GM13976 (cell line): ENCODE measurements at regions not wholly inside any gene's neighbourhood (a gene's known extent, or its start where the extent isn't known, plus 50 kb on each side); places are given as distances from the start of the nearest gene placed in this dataset.

ENCODE experiments used
- DNase-seq: peaks from one replicate; pipeline ENCODE4 v3.0.0; 2012; ENCODE audit warnings: low spot score
- in situ Hi-C: fragments of 300-500 bp; cut with MboI; formaldehyde crosslinking; loops from one replicate; pipeline ENCODE4 v1.12.0; 2022; ENCODE audit warnings: low sequenced_read_pairs, mixed read lengths, inconsistent platforms; ENCODE audit not compliant: unreplicated experiment
- TF ChIP-seq, protein P1 (sequence below): IDR thresholded peaks from 2 replicates; pipeline ENCODE4 v1.5.1; 2012; ENCODE audit warnings: borderline replicate concordance, mild to moderate bottlenecking; ENCODE audit not compliant: insufficient read depth; ENCODE audit errors: extremely low read depth, missing control alignments, control extremely low read depth

GRCh38 chr6:156715839-156716238, 61.3 kb upstream of the ARID1B start:
- DNase-seq: no peak
- TF ChIP-seq, protein P1, sequence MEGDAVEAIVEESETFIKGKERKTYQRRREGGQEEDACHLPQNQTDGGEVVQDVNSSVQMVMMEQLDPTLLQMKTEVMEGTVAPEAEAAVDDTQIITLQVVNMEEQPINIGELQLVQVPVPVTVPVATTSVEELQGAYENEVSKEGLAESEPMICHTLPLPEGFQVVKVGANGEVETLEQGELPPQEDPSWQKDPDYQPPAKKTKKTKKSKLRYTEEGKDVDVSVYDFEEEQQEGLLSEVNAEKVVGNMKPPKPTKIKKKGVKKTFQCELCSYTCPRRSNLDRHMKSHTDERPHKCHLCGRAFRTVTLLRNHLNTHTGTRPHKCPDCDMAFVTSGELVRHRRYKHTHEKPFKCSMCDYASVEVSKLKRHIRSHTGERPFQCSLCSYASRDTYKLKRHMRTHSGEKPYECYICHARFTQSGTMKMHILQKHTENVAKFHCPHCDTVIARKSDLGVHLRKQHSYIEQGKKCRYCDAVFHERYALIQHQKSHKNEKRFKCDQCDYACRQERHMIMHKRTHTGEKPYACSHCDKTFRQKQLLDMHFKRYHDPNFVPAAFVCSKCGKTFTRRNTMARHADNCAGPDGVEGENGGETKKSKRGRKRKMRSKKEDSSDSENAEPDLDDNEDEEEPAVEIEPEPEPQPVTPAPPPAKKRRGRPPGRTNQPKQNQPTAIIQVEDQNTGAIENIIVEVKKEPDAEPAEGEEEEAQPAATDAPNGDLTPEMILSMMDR: no peak
- in situ Hi-C loops: no loop called here

- DNase-seq: no peak
- in situ Hi-C loops: no loop called here
- TF ChIP-seq, protein P1: no peak
These were observed 63.6 kb upstream of the ARID1B start for GRCh38 chr6:156713548-156713947.

DNA sequence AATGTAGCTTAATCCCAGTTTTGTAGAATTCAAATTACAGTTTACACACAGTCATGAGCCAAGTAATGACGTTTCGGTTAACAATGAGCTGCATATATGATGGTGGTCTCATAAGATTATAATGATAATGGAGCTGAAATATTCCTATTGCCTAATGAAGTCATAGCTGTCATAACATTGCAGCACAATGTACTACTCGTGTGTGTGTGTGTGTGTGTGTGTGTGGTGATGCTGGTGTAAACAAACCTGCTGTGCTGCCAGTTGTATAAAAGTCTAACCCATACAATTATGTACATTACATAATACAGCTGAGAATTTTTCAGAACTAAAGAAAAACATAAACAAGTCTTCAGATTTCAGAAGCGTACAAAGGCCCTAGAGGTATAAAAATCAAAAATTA, 66.7 kb upstream of the ARID1B start:
- DNase-seq: no peak
- TF ChIP-seq, protein P1: no peak
- in situ Hi-C loops: no loop called here

DNA sequence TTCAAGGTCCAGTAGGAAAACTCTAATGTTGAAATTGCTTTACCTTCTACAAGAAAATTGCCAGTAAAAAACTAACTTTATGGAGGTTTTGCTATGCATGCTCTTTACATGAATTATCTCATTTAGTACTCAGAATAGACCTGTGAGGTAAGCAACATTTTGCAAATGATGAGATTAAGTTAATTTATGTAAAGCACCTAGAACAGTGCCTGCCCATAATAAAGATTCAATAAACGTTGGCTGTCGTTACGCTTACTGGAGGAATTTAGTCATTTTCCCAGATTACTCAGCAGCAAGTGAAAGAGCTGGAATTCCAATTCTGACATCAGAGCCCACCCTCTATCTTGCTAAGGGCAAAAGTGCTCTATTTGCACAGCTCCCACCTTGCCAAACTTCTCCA, 69.4 kb upstream of the ARID1B start:
- DNase-seq: no peak
- TF ChIP-seq, protein P1: no peak
- in situ Hi-C loops: no loop called here

- no peak for DNase-seq
- TF ChIP-seq, protein P1: no peak
- in situ Hi-C loops: no loop called here
These were observed 73.5 kb upstream of the ARID1B start for GRCh38 chr6:156703719-156704118.

DNA sequence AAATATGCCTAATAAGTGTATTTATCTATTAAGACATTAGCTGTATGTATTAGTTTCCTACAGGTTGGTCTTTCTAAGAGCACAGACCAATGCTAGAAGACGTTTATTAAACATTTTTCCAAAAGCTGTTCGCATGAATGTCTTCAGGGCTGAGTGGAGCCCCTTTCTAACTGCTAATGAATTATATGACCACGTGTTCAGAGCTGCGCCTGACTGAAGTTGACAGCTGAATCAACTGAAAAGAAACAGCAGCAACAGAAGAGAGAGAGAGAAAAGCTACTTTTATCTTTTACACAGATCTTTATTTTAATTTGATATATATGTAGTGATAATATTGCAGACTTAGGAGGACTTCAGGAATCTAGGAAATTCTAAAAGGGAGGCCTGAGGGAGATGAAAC, 75.2 kb upstream of the ARID1B start:
- DNase-seq: no peak
- TF ChIP-seq, protein P1: no peak
- in situ Hi-C loops: no loop called here
